OCI-LY3 (cell line): ENCODE measurements at regions not wholly inside any gene's neighbourhood (a gene's known extent, or its start where the extent isn't known, plus 50 kb on each side); places are given as distances from the start of the nearest gene placed in this dataset.

Experiments
- EZH2phosphoT487 ChIP-seq: fragments of 200-600 bp; shearing (Covaris generic); IDR thresholded peaks from 2 replicates; pipeline ENCODE4 v1.6.1; 2018; ENCODE audit warnings: antibody characterized with exemption, mixed run types, low read depth
- TF ChIP-seq, protein P1 (sequence below): fragments of 200-600, 300-600 bp; sonication (generic); IDR thresholded peaks from 2 replicates; pipeline ENCODE4 v1.5.1; 2014; ENCODE audit warnings: antibody characterized with exemption, low read length, low read depth

DNA sequence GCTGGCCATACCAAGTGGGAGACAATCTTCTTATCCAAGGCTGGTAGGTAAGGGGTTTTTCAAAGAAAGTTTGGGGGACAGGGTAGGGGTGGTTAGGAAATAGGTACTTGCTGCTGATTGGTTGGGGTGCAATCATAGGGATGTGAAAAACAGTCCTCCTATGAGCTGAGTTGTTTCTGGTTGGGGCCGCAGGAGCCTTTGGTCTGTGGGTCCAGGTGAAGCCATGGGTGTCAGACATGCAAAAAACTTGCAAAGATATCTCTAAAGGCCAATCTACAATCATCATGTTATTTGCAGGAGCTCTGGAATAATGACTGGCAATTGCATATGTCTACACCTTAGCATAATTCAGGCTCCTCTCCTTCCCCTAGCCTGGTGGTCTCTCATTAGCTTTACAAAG lies 982.3 kb downstream of the DIPK2A start:
- TF ChIP-seq, protein P1, sequence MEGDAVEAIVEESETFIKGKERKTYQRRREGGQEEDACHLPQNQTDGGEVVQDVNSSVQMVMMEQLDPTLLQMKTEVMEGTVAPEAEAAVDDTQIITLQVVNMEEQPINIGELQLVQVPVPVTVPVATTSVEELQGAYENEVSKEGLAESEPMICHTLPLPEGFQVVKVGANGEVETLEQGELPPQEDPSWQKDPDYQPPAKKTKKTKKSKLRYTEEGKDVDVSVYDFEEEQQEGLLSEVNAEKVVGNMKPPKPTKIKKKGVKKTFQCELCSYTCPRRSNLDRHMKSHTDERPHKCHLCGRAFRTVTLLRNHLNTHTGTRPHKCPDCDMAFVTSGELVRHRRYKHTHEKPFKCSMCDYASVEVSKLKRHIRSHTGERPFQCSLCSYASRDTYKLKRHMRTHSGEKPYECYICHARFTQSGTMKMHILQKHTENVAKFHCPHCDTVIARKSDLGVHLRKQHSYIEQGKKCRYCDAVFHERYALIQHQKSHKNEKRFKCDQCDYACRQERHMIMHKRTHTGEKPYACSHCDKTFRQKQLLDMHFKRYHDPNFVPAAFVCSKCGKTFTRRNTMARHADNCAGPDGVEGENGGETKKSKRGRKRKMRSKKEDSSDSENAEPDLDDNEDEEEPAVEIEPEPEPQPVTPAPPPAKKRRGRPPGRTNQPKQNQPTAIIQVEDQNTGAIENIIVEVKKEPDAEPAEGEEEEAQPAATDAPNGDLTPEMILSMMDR: no peak
- no peak for TF ChIP-seq EZH2phosphoT487
